ENCODE measurements at regions not wholly inside any gene's neighbourhood (a gene's known extent, or its start where the extent isn't known, plus 50 kb on each side); places are given as distances from the start of the nearest gene placed in this dataset.

GRCh38 chr2:21301871-21302455 is 178.2 kb downstream of the TDRD15 start:
- Histone ChIP-seq H3K27me3 (no peaks in the 10 kb centered on the region), H3K9me3 (no peaks in the 10 kb centered on the region), H3K4me1 (no peaks in the 10 kb centered on the region), H3K36me3 (no peaks in the 10 kb centered on the region), H3K4me3 (no peak overlapping the region), H3K27ac (no peak overlapping the region)
- intact Hi-C loops (cut with DNase I), result no loop called here
- WGBS, 2 donors, result 38 to 50% methylated on average over 1 of the region's 1 CpG
- TF ChIP-seq, protein P1, sequence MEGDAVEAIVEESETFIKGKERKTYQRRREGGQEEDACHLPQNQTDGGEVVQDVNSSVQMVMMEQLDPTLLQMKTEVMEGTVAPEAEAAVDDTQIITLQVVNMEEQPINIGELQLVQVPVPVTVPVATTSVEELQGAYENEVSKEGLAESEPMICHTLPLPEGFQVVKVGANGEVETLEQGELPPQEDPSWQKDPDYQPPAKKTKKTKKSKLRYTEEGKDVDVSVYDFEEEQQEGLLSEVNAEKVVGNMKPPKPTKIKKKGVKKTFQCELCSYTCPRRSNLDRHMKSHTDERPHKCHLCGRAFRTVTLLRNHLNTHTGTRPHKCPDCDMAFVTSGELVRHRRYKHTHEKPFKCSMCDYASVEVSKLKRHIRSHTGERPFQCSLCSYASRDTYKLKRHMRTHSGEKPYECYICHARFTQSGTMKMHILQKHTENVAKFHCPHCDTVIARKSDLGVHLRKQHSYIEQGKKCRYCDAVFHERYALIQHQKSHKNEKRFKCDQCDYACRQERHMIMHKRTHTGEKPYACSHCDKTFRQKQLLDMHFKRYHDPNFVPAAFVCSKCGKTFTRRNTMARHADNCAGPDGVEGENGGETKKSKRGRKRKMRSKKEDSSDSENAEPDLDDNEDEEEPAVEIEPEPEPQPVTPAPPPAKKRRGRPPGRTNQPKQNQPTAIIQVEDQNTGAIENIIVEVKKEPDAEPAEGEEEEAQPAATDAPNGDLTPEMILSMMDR (IDR thresholded peaks at IDR 0.05), result no peak
- ATAC-seq (no peak), DNase-seq (no peak), FAIRE-seq (no peak)

- Histone ChIP-seq H3K9me3 (no peaks in the 10 kb centered on the region), H3K27me3 (no peaks in the 10 kb centered on the region), H3K27ac (no peak overlapping the region), H3K36me3 (no peaks in the 10 kb centered on the region), H3K4me1 (no peaks in the 10 kb centered on the region), H3K4me3 (no peak overlapping the region)
- ATAC-seq (no peak), FAIRE-seq (no peak), DNase-seq (no peak)
- intact Hi-C loops (cut with DNase I), result no loop called here
- TF ChIP-seq, protein P1 (IDR thresholded peaks at IDR 0.05), result no peak
- WGBS, 2 donors, result 77 to 84% methylated on average over 1 of the region's 1 CpG
Observed at GRCh38 chr2:21303876-21304275, 180.1 kb downstream of the TDRD15 start.

DNA sequence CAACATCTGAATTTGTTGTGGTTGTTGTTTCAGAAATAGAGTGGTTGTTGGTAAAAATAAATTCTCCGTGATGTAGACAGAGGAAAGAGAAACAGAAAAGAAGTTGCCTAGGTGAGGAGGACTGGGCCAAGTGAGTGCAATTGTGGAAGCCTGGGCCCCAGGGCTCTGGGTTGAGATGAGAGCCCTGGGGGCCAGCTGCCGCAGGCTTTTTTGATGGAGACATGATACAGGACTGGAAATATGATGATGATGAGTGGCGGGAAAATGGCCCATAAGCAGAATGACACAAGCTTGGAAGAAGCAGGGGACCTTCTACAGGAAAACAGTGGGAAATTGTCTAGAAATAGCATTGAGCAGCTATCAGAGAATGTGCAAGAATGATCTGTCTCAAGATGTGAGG is 181.8 kb downstream of the TDRD15 start:
- intact Hi-C loops (cut with DNase I), result no loop called here

GRCh38 chr2:21306235-21306634 is 182.5 kb downstream of the TDRD15 start:
- TF ChIP-seq, protein P1 (IDR thresholded peaks at IDR 0.05), result no peak
- intact Hi-C loops (cut with DNase I), result no loop called here
- no peak for DNase-seq

More for the DNA sequence above, 181.8 kb downstream of the TDRD15 start:
- no peak overlapping the region for H3K27ac ChIP-seq
- DNase-seq (no peak), FAIRE-seq (no peak), ATAC-seq (no peak)
- 72 to 85% methylated on average over 3 of the region's 3 CpGs for WGBS, 2 donors
- no peaks in the 10 kb centered on the region for H3K36me3 ChIP-seq
- TF ChIP-seq, protein P1 (IDR thresholded peaks at IDR 0.05), result no peak
- H3K27me3 ChIP-seq, result no peaks in the 10 kb centered on the region
- no peaks in the 10 kb centered on the region for H3K4me1 ChIP-seq
- H3K4me3 ChIP-seq, result no peak overlapping the region
- H3K9me3 ChIP-seq, result no peaks in the 10 kb centered on the region

GRCh38 chr2:21307037-21307436 is 183.3 kb downstream of the TDRD15 start:
- Histone ChIP-seq H3K36me3 (no peaks in the 10 kb centered on the region), H3K9me3 (no peaks in the 10 kb centered on the region), H3K27ac (no peak overlapping the region), H3K4me3 (no peak overlapping the region), H3K4me1 (no peaks in the 10 kb centered on the region), H3K27me3 (no peaks in the 10 kb centered on the region)
- intact Hi-C loops (cut with DNase I), result no loop called here
- no peak for FAIRE-seq
- TF ChIP-seq, protein P1 (IDR thresholded peaks at IDR 0.05), result no peak
- peak in 1 of 4 donors; percentile 57 for ATAC-seq
- no peak for DNase-seq
- 15 to 23% methylated on average over 1 of the region's 1 CpG for WGBS, 2 donors

More at GRCh38 chr2:21306235-21306634, 182.5 kb downstream of the TDRD15 start:
- H3K4me1 ChIP-seq, result no peaks in the 10 kb centered on the region
- ATAC-seq (no peak), FAIRE-seq (no peak)
- no peak overlapping the region for H3K27ac ChIP-seq
- no peaks in the 10 kb centered on the region for H3K27me3 ChIP-seq
- no peaks in the 10 kb centered on the region for H3K9me3 ChIP-seq
- no peak overlapping the region for H3K4me3 ChIP-seq
- no peaks in the 10 kb centered on the region for H3K36me3 ChIP-seq
- 37 to 54% methylated on average over 2 of the region's 2 CpGs for WGBS, 2 donors

Data from pancreas (tissue), 10 donors.